ENCODE measurements at regions not wholly inside any gene's neighbourhood (a gene's known extent, or its start where the extent isn't known, plus 50 kb on each side); places are given as distances from the start of the nearest gene placed in this dataset.

DNA sequence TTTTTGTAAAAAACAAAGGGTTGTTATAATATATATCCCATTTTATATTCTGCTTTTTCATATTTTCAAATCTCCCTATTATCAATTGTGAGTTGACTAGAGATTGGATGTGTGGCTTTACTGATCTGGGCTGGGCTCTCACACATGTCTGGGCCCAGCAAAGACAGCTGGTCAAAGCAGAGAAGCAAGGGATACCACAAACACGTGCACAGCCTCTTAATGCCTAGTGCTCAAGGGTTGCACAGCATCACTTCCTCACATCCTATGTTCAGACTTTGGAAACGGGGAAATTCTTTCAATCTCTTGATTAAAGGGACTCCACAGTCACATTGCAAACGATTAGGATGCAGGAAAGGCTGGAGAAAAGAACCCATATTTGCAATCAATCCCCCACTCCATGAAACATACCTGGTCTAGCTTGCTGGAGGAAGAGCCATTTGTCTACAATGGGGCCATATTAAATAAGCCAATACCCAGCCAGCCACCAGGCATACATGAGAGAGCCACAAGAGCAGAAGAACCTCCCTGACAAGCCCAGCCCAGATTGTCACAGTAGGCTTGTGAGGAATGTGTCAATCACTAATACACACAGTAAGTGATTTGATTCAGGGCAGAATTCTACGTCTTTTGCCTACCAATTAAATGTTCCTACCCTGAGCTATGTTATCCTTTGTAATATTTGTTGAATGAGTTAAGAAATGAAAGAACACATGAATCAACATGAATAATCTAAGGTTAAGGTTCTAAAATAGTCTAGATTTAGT is 431.2 kb downstream of the TNS3 start:
- Histone ChIP-seq H3K36me3 (ENCODE audit: control insufficient read depth, insufficient read depth, low read length) (no peaks in the 10 kb centered on the region), H3K27ac (ENCODE audit: low read depth, low read length) (no peak overlapping the region), H3K27me3 (ENCODE audit: control insufficient read depth, insufficient read depth, low read length) (no peaks in the 10 kb centered on the region), H3K9me3 (ENCODE audit: control insufficient read depth, insufficient read depth, low read length) (no peaks in the 10 kb centered on the region), H3K4me1 (ENCODE audit: control insufficient read depth, insufficient read depth, low read length) (peaks cover 4% of the 10 kb centered on the region), H3K4me3 (ENCODE audit: low read depth, low read length) (no peak overlapping the region)
- no peak for DNase-seq (ENCODE audit: low read depth in 4 of 6, low spot score in 6 of 6)
- WGBS (ENCODE audit: insufficient coverage) = 45% methylated on average over 2 of the region's 4 CpGs

DNA sequence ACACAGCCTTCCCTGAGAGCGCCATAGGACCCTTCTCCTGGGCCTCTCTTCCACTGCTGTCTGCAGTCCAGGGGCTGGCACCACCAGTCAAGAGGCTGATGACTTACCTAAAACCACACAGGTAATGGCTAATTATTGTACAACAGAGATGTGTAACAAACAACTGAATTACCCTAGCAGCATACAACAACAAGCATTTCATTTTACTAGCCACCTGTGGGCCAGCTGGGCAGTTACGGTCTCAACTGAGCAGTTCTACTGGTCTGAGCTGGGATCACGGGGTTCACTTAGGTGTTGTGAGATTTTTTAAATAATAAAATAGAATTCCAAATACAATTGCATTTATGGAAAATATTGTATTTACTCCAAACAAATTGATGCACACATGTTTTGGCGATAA is 431.9 kb downstream of the TNS3 start:
- WGBS (ENCODE audit: insufficient coverage) = 93% methylated on average over 1 of the region's 4 CpGs
- no peak overlapping the region for H3K27ac ChIP-seq (ENCODE audit: low read depth, low read length)
- no peaks in the 10 kb centered on the region for H3K36me3 ChIP-seq (ENCODE audit: control insufficient read depth, insufficient read depth, low read length)
- H3K4me1 ChIP-seq (ENCODE audit: control insufficient read depth, insufficient read depth, low read length) = peaks cover 4% of the 10 kb centered on the region
- H3K4me3 ChIP-seq (ENCODE audit: low read depth, low read length) = no peak overlapping the region
- H3K27me3 ChIP-seq (ENCODE audit: control insufficient read depth, insufficient read depth, low read length) = no peaks in the 10 kb centered on the region
- DNase-seq (ENCODE audit: low read depth in 4 of 6, low spot score in 6 of 6) = no peak
- H3K9me3 ChIP-seq (ENCODE audit: control insufficient read depth, insufficient read depth, low read length) = no peaks in the 10 kb centered on the region

DNA sequence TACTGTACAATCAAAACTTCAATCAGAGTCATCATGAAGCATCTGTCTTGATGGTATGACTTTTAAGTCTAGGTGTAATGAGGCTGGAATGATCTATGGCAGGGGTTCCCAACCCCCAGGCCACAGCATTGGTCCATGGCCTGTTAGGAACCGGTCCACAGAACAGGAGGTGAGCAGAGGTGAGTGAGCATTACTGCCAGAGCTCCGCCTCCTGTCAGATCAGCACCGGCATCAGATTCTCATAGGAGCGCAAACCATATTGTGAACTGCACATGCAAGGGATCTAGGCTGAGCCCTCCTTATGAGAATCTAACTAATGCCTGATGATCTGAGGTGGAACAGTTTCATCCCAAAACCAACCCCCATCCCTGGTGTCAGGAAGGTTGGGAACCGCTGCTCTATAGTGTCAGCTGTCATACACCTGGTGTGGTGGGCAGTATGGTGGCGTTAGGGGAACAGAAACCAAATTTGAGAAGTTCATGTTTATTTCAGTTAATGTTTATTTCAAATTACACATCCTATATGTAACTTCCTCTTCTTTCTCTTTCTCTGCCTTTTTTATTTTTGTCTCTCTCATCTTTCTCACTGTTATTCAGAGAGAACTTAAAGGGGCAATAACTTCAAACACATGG is 432.6 kb downstream of the TNS3 start:
- Histone ChIP-seq H3K27me3 (ENCODE audit: control insufficient read depth, insufficient read depth, low read length) (no peaks in the 10 kb centered on the region), H3K9me3 (ENCODE audit: control insufficient read depth, insufficient read depth, low read length) (no peaks in the 10 kb centered on the region), H3K36me3 (ENCODE audit: control insufficient read depth, insufficient read depth, low read length) (no peaks in the 10 kb centered on the region), H3K4me1 (ENCODE audit: control insufficient read depth, insufficient read depth, low read length) (peaks cover 4% of the 10 kb centered on the region), H3K27ac (ENCODE audit: low read depth, low read length) (no peak overlapping the region), H3K4me3 (ENCODE audit: low read depth, low read length) (no peak overlapping the region)
- DNase-seq (ENCODE audit: low read depth in 4 of 6, low spot score in 6 of 6) = no peak
- WGBS (ENCODE audit: insufficient coverage) = 85% methylated on average over 4 of the region's 6 CpGs

DNA sequence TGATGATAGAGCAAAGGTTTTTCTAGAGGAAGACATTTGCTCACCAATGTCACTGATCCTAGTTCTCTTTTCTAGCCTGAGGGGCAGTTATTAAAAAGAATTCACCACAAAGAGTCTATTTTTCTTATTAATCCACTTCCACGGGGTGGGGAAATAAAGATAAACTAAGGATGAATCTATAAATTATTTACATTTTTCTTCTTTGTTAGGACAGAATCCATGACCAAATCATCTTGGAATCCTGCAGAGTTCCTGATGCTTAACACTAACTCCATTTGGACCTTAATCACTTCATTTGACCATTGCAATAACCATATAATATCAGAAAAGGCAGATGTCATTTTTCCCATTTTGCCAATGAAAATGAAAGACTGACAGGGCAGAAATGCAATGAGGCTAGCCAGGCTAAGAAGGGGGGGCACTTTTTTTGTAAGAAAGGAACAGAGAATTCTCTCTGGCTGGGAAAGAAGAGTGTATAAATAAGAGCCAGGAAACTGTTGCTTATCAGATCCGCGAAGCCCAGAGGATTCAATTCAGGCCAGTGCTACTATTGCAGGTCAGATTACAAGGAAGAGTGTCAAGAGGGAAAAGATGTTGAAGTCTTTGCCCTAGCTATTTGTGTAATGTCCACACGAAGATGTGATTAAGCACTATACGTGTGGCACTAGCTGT is 433.2 kb downstream of the TNS3 start:
- Histone ChIP-seq H3K27ac (ENCODE audit: low read depth, low read length) (no peak overlapping the region), H3K27me3 (ENCODE audit: control insufficient read depth, insufficient read depth, low read length) (no peaks in the 10 kb centered on the region), H3K4me3 (ENCODE audit: low read depth, low read length) (no peak overlapping the region), H3K4me1 (ENCODE audit: control insufficient read depth, insufficient read depth, low read length) (peaks cover 3% of the 10 kb centered on the region), H3K9me3 (ENCODE audit: control insufficient read depth, insufficient read depth, low read length) (no peaks in the 10 kb centered on the region), H3K36me3 (ENCODE audit: control insufficient read depth, insufficient read depth, low read length) (no peaks in the 10 kb centered on the region)
- WGBS (ENCODE audit: insufficient coverage) = 85% methylated on average over 2 of the region's 5 CpGs
- DNase-seq (ENCODE audit: low read depth in 4 of 6, low spot score in 6 of 6) = no peak

DNA sequence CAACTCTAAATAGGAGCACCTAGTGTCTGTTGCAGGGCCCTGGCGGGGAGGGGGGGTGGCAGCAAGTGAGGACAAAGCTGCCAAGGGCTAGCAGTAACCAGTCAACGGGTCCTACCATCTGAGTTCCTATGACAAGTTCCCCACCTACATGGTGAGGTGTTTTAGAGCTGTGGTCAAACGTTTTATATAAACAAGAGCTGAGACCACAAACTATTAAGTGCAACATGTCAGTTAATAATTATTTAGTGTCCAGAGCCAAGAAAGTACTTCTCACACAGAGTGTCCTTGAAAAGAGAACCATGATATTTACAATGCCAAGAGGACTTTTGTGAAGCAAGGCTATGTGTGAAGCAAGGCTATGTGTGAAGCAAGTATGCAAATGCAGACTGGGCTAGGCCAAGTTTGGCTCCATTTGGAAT is 434.7 kb downstream of the TNS3 start:
- WGBS (ENCODE audit: insufficient coverage) = no CpG with 5 or more reads among the region's 3 CpGs
- H3K9me3 ChIP-seq (ENCODE audit: control insufficient read depth, insufficient read depth, low read length) = no peaks in the 10 kb centered on the region
- H3K4me1 ChIP-seq (ENCODE audit: control insufficient read depth, insufficient read depth, low read length) = no peaks in the 10 kb centered on the region
- no peak overlapping the region for H3K4me3 ChIP-seq (ENCODE audit: low read depth, low read length)
- H3K27ac ChIP-seq (ENCODE audit: low read depth, low read length) = no peak overlapping the region
- DNase-seq (ENCODE audit: low read depth in 4 of 6, low spot score in 6 of 6) = no peak
- no peaks in the 10 kb centered on the region for H3K27me3 ChIP-seq (ENCODE audit: control insufficient read depth, insufficient read depth, low read length)
- no peaks in the 10 kb centered on the region for H3K36me3 ChIP-seq (ENCODE audit: control insufficient read depth, insufficient read depth, low read length)

DNA sequence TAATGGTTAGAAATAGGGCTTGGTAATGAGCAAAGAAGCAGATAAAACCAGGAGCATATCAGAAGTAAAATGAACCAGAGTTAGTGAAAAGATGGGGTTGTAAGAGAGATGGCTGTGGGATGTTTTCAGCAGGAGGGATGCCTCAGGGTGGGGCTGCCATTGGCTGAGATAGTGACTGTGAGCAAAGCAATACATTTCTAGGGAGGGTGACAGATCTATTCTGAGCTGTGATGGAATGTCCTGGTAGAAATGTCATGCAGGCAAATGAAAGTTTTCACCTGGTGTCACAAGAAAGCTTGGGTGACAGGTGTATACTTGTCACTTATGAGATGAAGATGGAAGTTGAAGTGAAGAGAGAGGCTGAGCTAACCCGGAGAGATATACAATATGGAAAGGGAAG is 435.9 kb downstream of the TNS3 start:
- H3K27ac ChIP-seq (ENCODE audit: low read depth, low read length) = no peak overlapping the region
- 82% methylated on average over 1 of the region's 1 CpG for WGBS (ENCODE audit: insufficient coverage)
- no peaks in the 10 kb centered on the region for H3K36me3 ChIP-seq (ENCODE audit: control insufficient read depth, insufficient read depth, low read length)
- no peak overlapping the region for H3K4me3 ChIP-seq (ENCODE audit: low read depth, low read length)
- no peaks in the 10 kb centered on the region for H3K9me3 ChIP-seq (ENCODE audit: control insufficient read depth, insufficient read depth, low read length)
- H3K27me3 ChIP-seq (ENCODE audit: control insufficient read depth, insufficient read depth, low read length) = no peaks in the 10 kb centered on the region
- no peak for DNase-seq (ENCODE audit: low read depth in 4 of 6, low spot score in 6 of 6)
- H3K4me1 ChIP-seq (ENCODE audit: control insufficient read depth, insufficient read depth, low read length) = no peaks in the 10 kb centered on the region

DNA sequence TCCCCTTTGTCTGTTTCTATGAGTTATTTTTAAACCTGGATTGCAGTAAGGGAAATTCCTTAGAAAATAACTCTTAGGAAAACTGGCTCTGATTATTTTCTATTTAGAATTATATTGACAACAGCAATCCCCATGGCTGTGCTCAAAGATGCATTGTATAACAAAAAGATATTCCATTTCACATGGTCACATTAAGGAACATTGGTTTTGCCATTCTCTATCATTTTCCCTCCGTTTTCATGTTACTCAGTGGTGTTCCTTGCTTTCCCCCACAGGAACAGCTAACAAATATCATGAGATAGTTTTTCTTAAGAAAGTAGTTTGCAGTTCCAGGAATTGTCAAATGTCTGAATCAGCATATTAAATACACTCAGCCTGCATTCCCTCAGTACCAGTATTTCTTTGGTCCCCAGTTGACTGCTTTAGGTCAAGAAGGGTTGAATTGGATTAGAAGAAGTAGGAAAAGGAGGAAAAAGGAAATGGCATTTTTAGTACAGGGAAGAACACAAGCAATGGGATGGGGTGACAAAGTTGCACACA is 436.7 kb downstream of the TNS3 start:
- no peak for DNase-seq (ENCODE audit: low read depth in 4 of 6, low spot score in 6 of 6)
- WGBS (ENCODE audit: insufficient coverage) = no CpG with 5 or more reads among the region's 1 CpG
- H3K36me3 ChIP-seq (ENCODE audit: control insufficient read depth, insufficient read depth, low read length) = no peaks in the 10 kb centered on the region

DNA sequence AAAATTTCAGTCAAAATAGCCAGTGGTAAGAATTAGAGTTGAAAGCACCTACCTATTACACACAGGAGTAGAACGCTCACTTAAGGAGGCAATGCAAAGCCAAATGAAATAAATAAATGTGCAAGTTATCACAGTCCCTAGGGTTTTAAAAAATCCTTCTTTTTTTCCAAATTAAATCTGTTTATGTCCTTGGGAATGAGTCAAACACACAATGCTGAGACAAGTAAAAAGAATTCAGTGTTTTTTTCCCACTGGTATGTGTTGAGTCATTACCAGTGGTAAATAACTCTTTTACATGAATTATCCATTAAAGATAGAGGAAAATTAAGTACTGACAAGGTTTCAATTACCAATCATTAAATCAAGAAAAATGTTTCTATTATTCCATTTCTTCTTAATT is 438.6 kb downstream of the TNS3 start:
- Histone ChIP-seq H3K4me1 (ENCODE audit: control insufficient read depth, insufficient read depth, low read length) (no peaks in the 10 kb centered on the region), H3K4me3 (ENCODE audit: low read depth, low read length) (no peak overlapping the region), H3K9me3 (ENCODE audit: control insufficient read depth, insufficient read depth, low read length) (no peaks in the 10 kb centered on the region), H3K27ac (ENCODE audit: low read depth, low read length) (no peak overlapping the region), H3K27me3 (ENCODE audit: control insufficient read depth, insufficient read depth, low read length) (no peaks in the 10 kb centered on the region), H3K36me3 (ENCODE audit: control insufficient read depth, insufficient read depth, low read length) (no peaks in the 10 kb centered on the region)
- no CpG with 5 or more reads among the region's 1 CpG for WGBS (ENCODE audit: insufficient coverage)
- DNase-seq (ENCODE audit: low read depth in 4 of 6, low spot score in 6 of 6) = no peak

More for the DNA sequence above, 436.7 kb downstream of the TNS3 start:
- no peaks in the 10 kb centered on the region for H3K9me3 ChIP-seq (ENCODE audit: control insufficient read depth, insufficient read depth, low read length)
- H3K27me3 ChIP-seq (ENCODE audit: control insufficient read depth, insufficient read depth, low read length) = no peaks in the 10 kb centered on the region
- no peaks in the 10 kb centered on the region for H3K4me1 ChIP-seq (ENCODE audit: control insufficient read depth, insufficient read depth, low read length)
- H3K27ac ChIP-seq (ENCODE audit: low read depth, low read length) = no peak overlapping the region
- no peak overlapping the region for H3K4me3 ChIP-seq (ENCODE audit: low read depth, low read length)

DNA sequence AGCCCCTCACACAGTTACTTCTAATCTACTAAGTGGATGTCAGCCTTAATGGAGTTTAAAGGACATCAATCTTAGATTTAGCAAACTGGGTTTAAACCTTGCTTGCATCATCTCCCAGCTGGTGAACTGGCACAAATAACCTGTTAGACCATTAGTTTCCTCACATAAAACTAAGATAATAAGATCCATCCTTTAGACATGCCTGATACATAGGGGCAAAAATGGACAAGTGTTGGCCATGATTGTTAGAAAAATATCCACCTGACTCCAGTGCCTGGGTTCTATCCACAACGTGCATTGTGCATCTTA is 439.1 kb downstream of the TNS3 start:
- no peaks in the 10 kb centered on the region for H3K27me3 ChIP-seq (ENCODE audit: control insufficient read depth, insufficient read depth, low read length)
- DNase-seq (ENCODE audit: low read depth in 4 of 6, low spot score in 6 of 6) = no peak
- no peak overlapping the region for H3K27ac ChIP-seq (ENCODE audit: low read depth, low read length)
- WGBS (ENCODE audit: insufficient coverage) = no CpG with 5 or more reads among the region's 1 CpG
- no peaks in the 10 kb centered on the region for H3K36me3 ChIP-seq (ENCODE audit: control insufficient read depth, insufficient read depth, low read length)
- H3K9me3 ChIP-seq (ENCODE audit: control insufficient read depth, insufficient read depth, low read length) = no peaks in the 10 kb centered on the region
- no peak overlapping the region for H3K4me3 ChIP-seq (ENCODE audit: low read depth, low read length)
- H3K4me1 ChIP-seq (ENCODE audit: control insufficient read depth, insufficient read depth, low read length) = no peaks in the 10 kb centered on the region

All from spinal cord (tissue), 9 donors.